GM12878 (cell line): ENCODE measurements at regions not wholly inside any gene's neighbourhood (a gene's known extent, or its start where the extent isn't known, plus 50 kb on each side); places are given as distances from the start of the nearest gene placed in this dataset.

Experiments
- ATF2 ChIP-seq: IDR thresholded peaks from 2 replicates; pipeline ENCODE4 v1.6.1; 2012; ENCODE audit warnings: low read length, inconsistent platforms
- CBX3 ChIP-seq: fragments of 200-600 bp; sonication (generic); IDR thresholded peaks from 2 replicates; pipeline ENCODE4 v1.6.1; 2016; ENCODE audit warnings: low read depth, borderline replicate concordance
- CBX5 ChIP-seq: sonication (generic); IDR thresholded peaks from 2 replicates; pipeline ENCODE4 v1.6.1; 2016; ENCODE audit warnings: low read depth, moderate library complexity, mild to moderate bottlenecking, inconsistent platforms
- CREB1 ChIP-seq: IDR thresholded peaks from 2 replicates; pipeline ENCODE4 v1.6.1; 2012; ENCODE audit warnings: low read depth, mild to moderate bottlenecking, inconsistent platforms
- CUX1 ChIP-seq: IDR thresholded peaks from 2 replicates; pipeline ENCODE4 v1.6.1; 2012; ENCODE audit warnings: improper control_type of control experiment, low read depth, low read length; ENCODE audit not compliant: insufficient replicate concordance
- DPF2 ChIP-seq: fragments of 450-650 bp; IDR thresholded peaks from 2 replicates; pipeline ENCODE4 v1.6.1; 2017; ENCODE audit warnings: mild to moderate bottlenecking
- E2F4 ChIP-seq: IDR thresholded peaks from 2 replicates; pipeline ENCODE4 v1.6.1; 2012; ENCODE audit warnings: low read depth, low read length, improper control_type of control experiment
- EGR1 ChIP-seq, 2 experiments: IDR thresholded peaks; 1 replicate in 1 of 2; 2 replicates in 1 of 2; pipeline ENCODE4 v1.6.1; 2011 to 2012; ENCODE audit warnings: low read depth in 2 of 2, low read length in 2 of 2, borderline replicate concordance in 1 of 2, mild to moderate bottlenecking in 1 of 2, moderate library complexity in 1 of 2
- FOS ChIP-seq: IDR thresholded peaks from 3 replicates; pipeline ENCODE4 v1.6.1; 2011; ENCODE audit warnings: borderline replicate concordance; ENCODE audit not compliant: insufficient read length; ENCODE audit errors: extremely low read depth
- HDAC2 ChIP-seq: fragments of 200-600 bp; sonication (generic); IDR thresholded peaks from 2 replicates; pipeline ENCODE4 v1.6.1; 2017
- HDAC6 ChIP-seq: fragments of 200-600 bp; sonication (generic); IDR thresholded peaks from one replicate; pipeline ENCODE4 v1.8.0; 2017; ENCODE audit warnings: antibody characterized with exemption; ENCODE audit not compliant: unreplicated experiment
- KAT2A ChIP-seq: conservative IDR thresholded peaks from 2 replicates; pipeline ENCODE4 v1.6.1; 2011; ENCODE audit warnings: low read depth, low read length; ENCODE audit not compliant: control insufficient read depth
- KDM1A ChIP-seq: fragments of 200-600 bp; sonication (generic); IDR thresholded peaks from 2 replicates; pipeline ENCODE4 v1.6.1; 2016; ENCODE audit warnings: borderline replicate concordance
- MYC ChIP-seq: IDR thresholded peaks from 2 replicates; pipeline ENCODE4 v1.6.1; 2011; ENCODE audit warnings: mild to moderate bottlenecking, low read length, moderate library complexity, inconsistent platforms; ENCODE audit not compliant: insufficient read depth, insufficient replicate concordance, insufficient read length, severe bottlenecking
- NR2C2 ChIP-seq: IDR thresholded peaks from 2 replicates; pipeline ENCODE4 v1.6.1; 2011; ENCODE audit warnings: borderline replicate concordance, low read depth; ENCODE audit not compliant: control insufficient read depth, insufficient read length
- PML ChIP-seq: IDR thresholded peaks from 2 replicates; pipeline ENCODE4 v1.6.1; 2012; ENCODE audit warnings: low read length, inconsistent platforms
- POLR2A ChIP-seq: IDR thresholded peaks from 2 replicates; pipeline ENCODE4 v1.6.1; 2011; ENCODE audit warnings: low read depth, mild to moderate bottlenecking, low read length
- POU2F2 ChIP-seq: IDR thresholded peaks from 3 replicates; pipeline ENCODE4 v1.6.1; 2011; ENCODE audit warnings: low read depth, mild to moderate bottlenecking, low read length, borderline replicate concordance
- RAD51 ChIP-seq: fragments of 450-650 bp; IDR thresholded peaks from 2 replicates; pipeline ENCODE4 v1.6.1; 2016; ENCODE audit warnings: moderate library complexity, mild to moderate bottlenecking, inconsistent platforms
- SIN3A ChIP-seq: IDR thresholded peaks from 2 replicates; pipeline ENCODE4 v1.6.1; 2012; ENCODE audit warnings: low read depth, low read length, improper control_type of control experiment
- TF ChIP-seq, protein P1 (sequence below): fragments of 450-650 bp; conservative IDR thresholded peaks from 2 replicates; pipeline ENCODE4 v1.6.1; 2017; ENCODE audit warnings: mild to moderate bottlenecking, moderate library complexity

GRCh38 chr17:72419866-72420774 is 299.3 kb downstream of the SOX9 start (continued):
- TF ChIP-seq EGR1 (IDR thresholded peaks at IDR 0.05; ENCODE audit: borderline replicate concordance in 1 of 2, low read depth in 2 of 2, low read length in 2 of 2) = peak in 1 of 2 experiments; percentile 82; a peak in 2 of 3 replicates
- no peak for TF ChIP-seq CUX1
- TF ChIP-seq KDM1A = no peak
- no peak for TF ChIP-seq PML
- no peak for TF ChIP-seq E2F4
- no peak for TF ChIP-seq NR2C2
- TF ChIP-seq RAD51 = peak; percentile 88
- no peak for TF ChIP-seq HDAC6
- TF ChIP-seq POU2F2 = peak; percentile 77; the same call in 2 of the 3 replicates
- TF ChIP-seq DPF2 = peak; percentile 93
- TF ChIP-seq CBX3 = no peak
- TF ChIP-seq KAT2A = no peak
- TF ChIP-seq ATF2 = peak; percentile 48; the same call in 1 of the 2 replicates
- TF ChIP-seq CBX5 = 0 out of 2 replicates have a peak, but pooled peaks have one; percentile 71
- 0 out of 2 replicates have a peak, but pooled peaks have one; percentile 44 for TF ChIP-seq CREB1
- TF ChIP-seq SIN3A = no peak
- TF ChIP-seq, protein P1, sequence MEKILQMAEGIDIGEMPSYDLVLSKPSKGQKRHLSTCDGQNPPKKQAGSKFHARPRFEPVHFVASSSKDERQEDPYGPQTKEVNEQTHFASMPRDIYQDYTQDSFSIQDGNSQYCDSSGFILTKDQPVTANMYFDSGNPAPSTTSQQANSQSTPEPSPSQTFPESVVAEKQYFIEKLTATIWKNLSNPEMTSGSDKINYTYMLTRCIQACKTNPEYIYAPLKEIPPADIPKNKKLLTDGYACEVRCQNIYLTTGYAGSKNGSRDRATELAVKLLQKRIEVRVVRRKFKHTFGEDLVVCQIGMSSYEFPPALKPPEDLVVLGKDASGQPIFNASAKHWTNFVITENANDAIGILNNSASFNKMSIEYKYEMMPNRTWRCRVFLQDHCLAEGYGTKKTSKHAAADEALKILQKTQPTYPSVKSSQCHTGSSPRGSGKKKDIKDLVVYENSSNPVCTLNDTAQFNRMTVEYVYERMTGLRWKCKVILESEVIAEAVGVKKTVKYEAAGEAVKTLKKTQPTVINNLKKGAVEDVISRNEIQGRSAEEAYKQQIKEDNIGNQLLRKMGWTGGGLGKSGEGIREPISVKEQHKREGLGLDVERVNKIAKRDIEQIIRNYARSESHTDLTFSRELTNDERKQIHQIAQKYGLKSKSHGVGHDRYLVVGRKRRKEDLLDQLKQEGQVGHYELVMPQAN = no peak; the same call in 1 of the 2 replicates
- no peak for TF ChIP-seq FOS
- TF ChIP-seq MYC = no peak
- TF ChIP-seq HDAC2 = no peak
- TF ChIP-seq POLR2A = peak; percentile 68
